BLaER1 (cell line): ENCODE measurements at regions not wholly inside any gene's neighbourhood (a gene's known extent, or its start where the extent isn't known, plus 50 kb on each side); places are given as distances from the start of the nearest gene placed in this dataset.
"Not testable (repeated sequence)": the region's sequence is repeated elsewhere in the genome, so short reads cannot be mapped to it uniquely, and the experiment has no call there.

Experiments
- H3K27ac ChIP-seq: shearing (Covaris generic); formaldehyde crosslinking; 2 replicates; pipeline ENCODE4 v1.8.1; 2022
- H3K27me3 ChIP-seq: shearing (Covaris generic); formaldehyde crosslinking; 2 replicates; pipeline ENCODE4 v1.8.1; 2022
- H3K36me3 ChIP-seq: shearing (Covaris generic); formaldehyde crosslinking; 2 replicates; pipeline ENCODE4 v1.8.1; 2022
- H3K4me1 ChIP-seq: shearing (Covaris generic); formaldehyde crosslinking; 2 replicates; pipeline ENCODE4 v1.8.1; 2022
- H3K4me2 ChIP-seq: shearing (Covaris generic); formaldehyde crosslinking; 2 replicates; pipeline ENCODE4 v1.8.1; 2022
- H3K4me3 ChIP-seq: shearing (Covaris generic); formaldehyde crosslinking; 2 replicates; pipeline ENCODE4 v1.8.1; 2022
- H3K9ac ChIP-seq: shearing (Covaris generic); formaldehyde crosslinking; 2 replicates; pipeline ENCODE4 v1.8.1; 2022
- H3K9me3 ChIP-seq: shearing (Covaris generic); formaldehyde crosslinking; 2 replicates; pipeline ENCODE4 v1.8.1; 2022
- H4K20me1 ChIP-seq: shearing (Covaris generic); formaldehyde crosslinking; 2 replicates; pipeline ENCODE4 v1.8.1; 2022

GRCh38 chr7:76895696-76896095, 136.5 kb downstream of the SPDYE17 start:
- H3K4me3 ChIP-seq, H4K20me1 ChIP-seq, H3K9ac ChIP-seq, H3K36me3 ChIP-seq, H3K27me3 ChIP-seq, H3K4me1 ChIP-seq, H3K9me3 ChIP-seq, H3K4me2 ChIP-seq, H3K27ac ChIP-seq: not testable (repeated sequence)

GRCh38 chr7:76891771-76892170, 140.4 kb downstream of the SPDYE17 start:
- not testable (repeated sequence) for H4K20me1 ChIP-seq, H3K4me1 ChIP-seq, H3K9me3 ChIP-seq, H3K4me3 ChIP-seq, H3K27me3 ChIP-seq, H3K36me3 ChIP-seq, H3K27ac ChIP-seq, H3K9ac ChIP-seq, H3K4me2 ChIP-seq

- not testable (repeated sequence) for H3K9ac ChIP-seq, H3K27ac ChIP-seq, H3K27me3 ChIP-seq, H3K9me3 ChIP-seq, H3K36me3 ChIP-seq, H3K4me1 ChIP-seq, H3K4me3 ChIP-seq, H3K4me2 ChIP-seq, H4K20me1 ChIP-seq
Measured at GRCh38 chr7:76879733-76880288, 152.3 kb downstream of the SPDYE17 start.

- not testable (repeated sequence) for H3K4me2 ChIP-seq, H3K9me3 ChIP-seq
Measured at GRCh38 chr7:76875760-76876159, 156.4 kb downstream of the SPDYE17 start.

GRCh38 chr7:76870504-76870808, 161.7 kb downstream of the SPDYE17 start:
- not testable (repeated sequence) for H3K4me1 ChIP-seq, H4K20me1 ChIP-seq, H3K9me3 ChIP-seq, H3K4me2 ChIP-seq, H3K36me3 ChIP-seq, H3K4me3 ChIP-seq, H3K9ac ChIP-seq, H3K27ac ChIP-seq, H3K27me3 ChIP-seq

More at GRCh38 chr7:76875760-76876159, 156.4 kb downstream of the SPDYE17 start:
- not testable (repeated sequence) for H3K4me3 ChIP-seq, H3K27ac ChIP-seq, H4K20me1 ChIP-seq, H3K9ac ChIP-seq, H3K36me3 ChIP-seq, H3K27me3 ChIP-seq, H3K4me1 ChIP-seq

- H3K4me2 ChIP-seq, H4K20me1 ChIP-seq, H3K9me3 ChIP-seq, H3K4me1 ChIP-seq, H3K9ac ChIP-seq, H3K27me3 ChIP-seq, H3K36me3 ChIP-seq, H3K4me3 ChIP-seq, H3K27ac ChIP-seq: not testable (repeated sequence)
Measured at GRCh38 chr7:76867364-76867889, 164.7 kb downstream of the SPDYE17 start.

GRCh38 chr7:76863150-76863773, 168.9 kb downstream of the SPDYE17 start:
- not testable (repeated sequence) for H3K27ac ChIP-seq, H3K4me1 ChIP-seq, H3K9ac ChIP-seq, H4K20me1 ChIP-seq, H3K36me3 ChIP-seq, H3K4me2 ChIP-seq, H3K27me3 ChIP-seq, H3K4me3 ChIP-seq, H3K9me3 ChIP-seq

- not testable (repeated sequence) for H3K36me3 ChIP-seq, H3K9ac ChIP-seq, H3K4me1 ChIP-seq, H3K27me3 ChIP-seq, H4K20me1 ChIP-seq, H3K9me3 ChIP-seq, H3K27ac ChIP-seq, H3K4me3 ChIP-seq, H3K4me2 ChIP-seq
Measured at GRCh38 chr7:76862241-76862640, 169.9 kb downstream of the SPDYE17 start.

GRCh38 chr7:76859933-76860332, 172.2 kb downstream of the SPDYE17 start:
- not testable (repeated sequence) for H3K36me3 ChIP-seq, H3K27me3 ChIP-seq, H3K4me2 ChIP-seq, H3K4me3 ChIP-seq, H3K27ac ChIP-seq, H3K9ac ChIP-seq, H3K9me3 ChIP-seq, H3K4me1 ChIP-seq, H4K20me1 ChIP-seq

GRCh38 chr7:76854631-76855030, 177.5 kb downstream of the SPDYE17 start:
- H3K4me2 ChIP-seq, H3K27me3 ChIP-seq, H3K4me3 ChIP-seq, H3K4me1 ChIP-seq, H3K9me3 ChIP-seq, H3K36me3 ChIP-seq, H3K27ac ChIP-seq, H3K9ac ChIP-seq, H4K20me1 ChIP-seq: not testable (repeated sequence)

- not testable (repeated sequence) for H3K4me1 ChIP-seq, H3K4me2 ChIP-seq, H3K4me3 ChIP-seq, H3K27me3 ChIP-seq, H3K36me3 ChIP-seq, H3K9ac ChIP-seq, H3K9me3 ChIP-seq, H3K27ac ChIP-seq, H4K20me1 ChIP-seq
Measured at GRCh38 chr7:76852787-76853584, 179.2 kb downstream of the SPDYE17 start.

- not testable (repeated sequence) for H3K27ac ChIP-seq, H3K4me3 ChIP-seq, H3K4me1 ChIP-seq, H3K9me3 ChIP-seq, H4K20me1 ChIP-seq, H3K27me3 ChIP-seq, H3K4me2 ChIP-seq, H3K9ac ChIP-seq, H3K36me3 ChIP-seq
Measured at GRCh38 chr7:76852362-76852761, 179.8 kb downstream of the SPDYE17 start.

GRCh38 chr7:76851617-76852016, 180.5 kb downstream of the SPDYE17 start:
- not testable (repeated sequence) for H3K36me3 ChIP-seq, H3K27ac ChIP-seq, H3K27me3 ChIP-seq, H3K4me3 ChIP-seq, H3K4me1 ChIP-seq, H4K20me1 ChIP-seq, H3K9me3 ChIP-seq, H3K4me2 ChIP-seq, H3K9ac ChIP-seq

GRCh38 chr7:76849887-76850563, 182.1 kb downstream of the SPDYE17 start:
- not testable (repeated sequence) for H3K9me3 ChIP-seq, H3K27me3 ChIP-seq, H3K4me3 ChIP-seq, H3K4me2 ChIP-seq, H3K36me3 ChIP-seq, H3K27ac ChIP-seq, H3K4me1 ChIP-seq, H4K20me1 ChIP-seq, H3K9ac ChIP-seq
